ENCODE measurements at regions not wholly inside any gene's neighbourhood (a gene's known extent, or its start where the extent isn't known, plus 50 kb on each side); places are given as distances from the start of the nearest gene placed in this dataset.

- DNase-seq, result no peak
Measured at GRCh38 chr4:71287305-71287704, 51.5 kb upstream of the SLC4A4 start.

GRCh38 chr4:71288875-71289274 lies 49.9 kb upstream of the SLC4A4 start:
- DNase-seq, result no peak
